HepG2 (cell line): ENCODE measurements at regions not wholly inside any gene's neighbourhood (a gene's known extent, or its start where the extent isn't known, plus 50 kb on each side); places are given as distances from the start of the nearest gene placed in this dataset.

Experiments used
- ADNP ChIP-seq: sonication (generic); formaldehyde crosslinking; IDR thresholded peaks from 2 replicates; pipeline ENCODE4 v1.4.0; 2020; ENCODE audit warnings: missing genetic modification reagents
- ATF4 ChIP-seq, 2 experiments: fragments of 450-650 bp in 1 of 2; sonication (generic) in 1 of 2; formaldehyde crosslinking; IDR thresholded peaks; 2 replicates each; pipeline versions ENCODE4 v1.5.0 to v1.8.0; 2020 to 2022; ENCODE audit warnings: mild to moderate bottlenecking in 1 of 2, missing genetic modification reagents in 1 of 2
- HIC2 ChIP-seq: sonication (generic); formaldehyde crosslinking; IDR thresholded peaks from 2 replicates; pipeline ENCODE4 v1.9.0; 2022; ENCODE audit warnings: low read depth, missing genetic modification reagents
- HNF1B ChIP-seq: sonication (generic); formaldehyde crosslinking; IDR thresholded peaks from 2 replicates; pipeline ENCODE4 v1.5.1; 2020; ENCODE audit warnings: mild to moderate bottlenecking, moderate library complexity, missing genetic modification reagents
- IRF9 ChIP-seq: sonication (generic); formaldehyde crosslinking; IDR thresholded peaks from 2 replicates; pipeline ENCODE4 v1.8.0; 2022; ENCODE audit warnings: missing genetic modification reagents, mild to moderate bottlenecking, borderline replicate concordance
- MLX ChIP-seq: IDR thresholded peaks from 2 replicates; pipeline ENCODE4 v1.6.1; 2016
- MTA3 ChIP-seq: sonication (generic); formaldehyde crosslinking; IDR thresholded peaks from 2 replicates; pipeline ENCODE4 v1.4.0; 2020; ENCODE audit warnings: missing genetic modification reagents
- NR2C2 ChIP-seq: sonication (generic); formaldehyde crosslinking; IDR thresholded peaks from 2 replicates; pipeline ENCODE4 v1.4.0; 2020; ENCODE audit warnings: missing genetic modification reagents, mild to moderate bottlenecking, moderate library complexity, borderline replicate concordance
- SAFB2 ChIP-seq: sonication (generic); formaldehyde crosslinking; IDR thresholded peaks from 2 replicates; pipeline ENCODE4 v1.5.1; 2020; ENCODE audit warnings: missing genetic modification reagents, low read depth, mild to moderate bottlenecking, borderline replicate concordance
- SYNCRIP ChIP-seq: fragments of 200-400 bp; formaldehyde crosslinking; IDR thresholded peaks from 2 replicates; pipeline ENCODE4 v1.6.1; 2018; ENCODE audit warnings: mild to moderate bottlenecking, low read depth, low read length; ENCODE audit not compliant: insufficient read depth
- TAF1 ChIP-seq: sonication (generic); formaldehyde crosslinking; IDR thresholded peaks from 2 replicates; pipeline ENCODE4 v1.4.0; 2020; ENCODE audit warnings: missing genetic modification reagents
- ZBTB37 ChIP-seq: sonication (generic); formaldehyde crosslinking; IDR thresholded peaks from 2 replicates; pipeline ENCODE4 v1.4.0; 2020; ENCODE audit warnings: mild to moderate bottlenecking, missing genetic modification reagents
- ZFYVE20 ChIP-seq: sonication (generic); formaldehyde crosslinking; IDR thresholded peaks from 2 replicates; pipeline ENCODE4 v1.8.0; 2023; ENCODE audit warnings: low read depth, mild to moderate bottlenecking, moderate library complexity, missing genetic modification reagents, borderline replicate concordance
- ZMYM3 ChIP-seq: sonication (generic); formaldehyde crosslinking; IDR thresholded peaks from 2 replicates; pipeline ENCODE4 v1.5.1; 2020; ENCODE audit warnings: mild to moderate bottlenecking, missing genetic modification reagents
- ZNF562 ChIP-seq: sonication (generic); formaldehyde crosslinking; IDR thresholded peaks from 2 replicates; pipeline ENCODE4 v1.8.0; 2022; ENCODE audit warnings: missing genetic modification reagents, borderline replicate concordance
- ZNF713 ChIP-seq: sonication (generic); formaldehyde crosslinking; IDR thresholded peaks from 2 replicates; pipeline ENCODE4 v1.4.0; 2020; ENCODE audit warnings: mild to moderate bottlenecking, missing genetic modification reagents

- peak; percentile 53; the same call in 1 of the 2 replicates for TF ChIP-seq HIC2 (CRISPR knock-in tag)
- no peak for TF ChIP-seq SAFB2 (CRISPR knock-in tag)
- peak; percentile 49; the same call in 1 of the 2 replicates for TF ChIP-seq ZNF713 (CRISPR knock-in tag)
- 0 out of 2 replicates have a peak, but pooled peaks have one; percentile 14 for TF ChIP-seq NR2C2 (CRISPR knock-in tag)
- 0 out of 2 replicates have a peak, but pooled peaks have one; percentile 59 for TF ChIP-seq ZBTB37 (CRISPR knock-in tag)
- 0 out of 2 replicates have a peak, but pooled peaks have one; percentile 16 for TF ChIP-seq ADNP (CRISPR knock-in tag)
- no peak for TF ChIP-seq SYNCRIP
- no peak for TF ChIP-seq HNF1B (CRISPR knock-in tag)
- peak; percentile 96 for TF ChIP-seq ZMYM3
- TF ChIP-seq ZNF562 (CRISPR knock-in tag) = no peak
- TF ChIP-seq MLX (CRISPR knock-in tag) = no peak
- TF ChIP-seq ATF4 (CRISPR knock-in tag; IDR thresholded peaks at IDR 0.05) = no peak
- 0 out of 2 replicates have a peak, but pooled peaks have one; percentile 4 for TF ChIP-seq IRF9 (CRISPR knock-in tag)
- TF ChIP-seq ZFYVE20 (CRISPR knock-in tag) = no peak
- TF ChIP-seq TAF1 = 0 out of 2 replicates have a peak, but pooled peaks have one; percentile 14
- no peak for TF ChIP-seq MTA3 (CRISPR knock-in tag)
These were observed 56.0 kb downstream of the CEBPB start (continued) for GRCh38 chr20:50246367-50247195.
